SK-N-SH (cell line): ENCODE measurements at regions not wholly inside any gene's neighbourhood (a gene's known extent, or its start where the extent isn't known, plus 50 kb on each side); places are given as distances from the start of the nearest gene placed in this dataset.

Source experiments
- CHD2 ChIP-seq: fragments of 150-350 bp; IDR thresholded peaks from 2 replicates; pipeline ENCODE4 v1.6.1; 2018; ENCODE audit warnings: low read length; ENCODE audit not compliant: partially characterized antibody
- GABPA ChIP-seq: IDR thresholded peaks from 2 replicates; pipeline ENCODE4 v1.4.0; 2012; ENCODE audit warnings: low read depth, mild to moderate bottlenecking
- TF ChIP-seq, protein P1 (sequence below): fragments of 200-600 bp; sonication (generic); IDR thresholded peaks from 2 replicates; pipeline ENCODE4 v1.6.1; 2017; ENCODE audit warnings: antibody characterized with exemption, mild to moderate bottlenecking, moderate library complexity

DNA sequence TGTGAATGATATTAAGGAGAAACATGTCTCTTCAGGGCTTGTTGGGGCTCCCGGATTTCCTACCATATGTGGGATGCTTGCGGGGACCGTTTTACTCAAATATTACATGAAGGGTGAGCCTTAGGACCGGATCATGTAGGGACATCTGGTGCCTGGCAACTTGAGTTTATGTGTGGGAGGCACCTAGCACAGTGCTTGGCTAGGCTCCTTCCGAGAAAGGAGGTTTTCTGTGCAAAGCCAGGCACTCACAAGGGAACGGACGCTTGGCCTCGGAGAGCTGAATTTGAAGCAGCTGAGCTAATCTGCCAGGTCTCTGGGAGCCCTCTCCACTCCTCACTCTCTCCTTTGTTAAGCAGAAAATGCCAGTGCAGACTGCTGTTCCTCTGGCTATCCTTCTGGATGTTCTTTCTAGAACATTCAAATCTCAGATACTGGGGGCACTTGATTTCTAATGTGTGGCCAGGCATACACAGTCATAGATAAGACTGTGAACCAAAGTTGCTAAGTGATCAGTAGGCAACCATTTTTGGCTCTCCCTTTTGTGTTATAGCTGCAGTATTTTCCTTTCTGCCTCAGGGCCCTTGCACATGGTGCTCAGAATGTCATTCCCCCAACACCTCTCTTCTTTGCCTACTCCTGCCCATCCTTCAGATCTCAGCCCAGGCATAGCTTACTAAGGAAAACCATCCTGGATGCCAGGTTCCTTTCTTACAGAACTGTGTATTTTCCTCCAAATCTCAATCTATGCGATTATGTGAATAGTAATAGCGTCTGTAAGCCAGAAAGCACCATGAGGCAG is 216.6 kb upstream of the CSF3R start:
- TF ChIP-seq, protein P1, sequence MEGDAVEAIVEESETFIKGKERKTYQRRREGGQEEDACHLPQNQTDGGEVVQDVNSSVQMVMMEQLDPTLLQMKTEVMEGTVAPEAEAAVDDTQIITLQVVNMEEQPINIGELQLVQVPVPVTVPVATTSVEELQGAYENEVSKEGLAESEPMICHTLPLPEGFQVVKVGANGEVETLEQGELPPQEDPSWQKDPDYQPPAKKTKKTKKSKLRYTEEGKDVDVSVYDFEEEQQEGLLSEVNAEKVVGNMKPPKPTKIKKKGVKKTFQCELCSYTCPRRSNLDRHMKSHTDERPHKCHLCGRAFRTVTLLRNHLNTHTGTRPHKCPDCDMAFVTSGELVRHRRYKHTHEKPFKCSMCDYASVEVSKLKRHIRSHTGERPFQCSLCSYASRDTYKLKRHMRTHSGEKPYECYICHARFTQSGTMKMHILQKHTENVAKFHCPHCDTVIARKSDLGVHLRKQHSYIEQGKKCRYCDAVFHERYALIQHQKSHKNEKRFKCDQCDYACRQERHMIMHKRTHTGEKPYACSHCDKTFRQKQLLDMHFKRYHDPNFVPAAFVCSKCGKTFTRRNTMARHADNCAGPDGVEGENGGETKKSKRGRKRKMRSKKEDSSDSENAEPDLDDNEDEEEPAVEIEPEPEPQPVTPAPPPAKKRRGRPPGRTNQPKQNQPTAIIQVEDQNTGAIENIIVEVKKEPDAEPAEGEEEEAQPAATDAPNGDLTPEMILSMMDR: no peak
- TF ChIP-seq GABPA: no peak
- TF ChIP-seq CHD2: no peak
